Activated CD4-positive, alpha-beta memory T cell treated with anti-CD3 and anti-CD28 coated beads, Interleukin-2, amount 10 ng/mL, durations not matched to agents 7 days and 5 days (primary cell): ENCODE measurements at regions not wholly inside any gene's neighbourhood (a gene's known extent, or its start where the extent isn't known, plus 50 kb on each side); places are given as distances from the start of the nearest gene placed in this dataset.
A peak's percentile ranks its signal among the peaks of the same experiment; 100 is the strongest.

Experiments used
- CTCF ChIA-PET: fragments of 350-600 bp; sonication (Branson Sonifier 250); formaldehyde crosslinking; loops from one replicate; lab custom pipeline; 2021; ENCODE audit warnings: antibody characterized with exemption, inconsistent platforms; lab: Charles Lee
- POLR2A ChIA-PET: fragments of 350-600 bp; sonication (Branson Sonifier 250); formaldehyde crosslinking; loops from one replicate; lab custom pipeline; 2021; ENCODE audit warnings: antibody characterized with exemption; lab: Charles Lee
- DNase-seq: peaks from one replicate; pipeline ENCODE4 v3.0.0-alpha.2; 2020
- H3K27ac Mint-ChIP-seq: one replicate; pipeline ENCODE4 v1.8.0; 2021; ENCODE audit warnings: mild to moderate bottlenecking, mixed read lengths
- H3K27me3 Mint-ChIP-seq: one replicate; pipeline ENCODE4 v1.8.0; 2021; ENCODE audit warnings: mixed read lengths
- H3K36me3 Mint-ChIP-seq: one replicate; pipeline ENCODE4 v1.8.0; 2021; ENCODE audit warnings: low read depth, mixed read lengths
- H3K4me1 Mint-ChIP-seq: one replicate; pipeline ENCODE4 v1.8.0; 2021; ENCODE audit warnings: mixed read lengths
- H3K4me3 Mint-ChIP-seq: one replicate; pipeline ENCODE4 v1.8.0; 2021; ENCODE audit warnings: mild to moderate bottlenecking, mixed read lengths
- H3K9me3 Mint-ChIP-seq: one replicate; pipeline ENCODE4 v1.8.0; 2021; ENCODE audit warnings: mixed read lengths

DNA sequence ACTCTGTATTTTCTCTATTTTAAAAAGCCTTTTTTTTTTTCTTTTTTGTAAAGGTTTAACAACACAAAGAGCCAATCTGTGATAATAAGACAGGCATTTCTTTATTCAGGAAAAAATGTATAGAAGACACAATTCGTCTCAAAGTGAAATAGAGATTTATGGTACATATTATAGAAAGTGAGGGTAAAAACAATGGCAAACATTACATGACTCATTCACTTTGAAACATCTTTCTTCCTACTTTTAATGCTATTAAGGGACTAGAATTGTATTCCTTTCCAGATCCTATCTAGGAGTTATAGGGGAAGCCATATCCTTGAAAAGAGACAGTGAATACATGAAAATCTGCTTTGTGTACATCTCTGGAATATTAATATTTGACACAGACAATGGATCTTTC, 137.1 kb upstream of the MCTP2 start:
- Mint-ChIP-seq H3K27ac (no peak overlapping the region), H3K4me1 (no peaks in the 10 kb centered on the region), H3K36me3 (no peaks in the 10 kb centered on the region), H3K9me3 (no peaks in the 10 kb centered on the region), H3K27me3 (peaks cover 13% of the 10 kb centered on the region), H3K4me3 (no peak overlapping the region)
- DNase-seq = no peak
- CTCF ChIA-PET = no interaction called here
- POLR2A ChIA-PET = no interaction called here

DNA sequence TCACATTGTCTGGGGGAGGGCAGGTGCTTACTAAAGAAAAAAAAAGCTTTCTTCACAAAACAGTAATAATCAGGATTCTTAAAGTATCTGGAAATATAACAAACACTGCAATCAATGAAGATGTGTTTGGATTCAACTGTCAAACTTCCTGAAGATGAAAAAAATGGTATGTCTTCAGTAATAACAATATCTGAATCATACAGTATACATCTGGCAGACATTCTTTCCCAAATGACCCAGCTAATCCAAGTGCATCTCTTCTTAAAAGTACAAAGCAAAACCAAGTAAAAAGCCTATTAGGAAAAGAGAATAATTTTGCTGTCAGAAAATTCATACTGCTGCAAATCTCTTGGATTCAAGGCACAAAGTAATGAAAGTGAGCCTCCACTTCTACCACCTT, 145.0 kb upstream of the MCTP2 start:
- H3K27me3 Mint-ChIP-seq = peaks cover 11% of the 10 kb centered on the region
- CTCF ChIA-PET = no interaction called here
- no peak overlapping the region for H3K27ac Mint-ChIP-seq
- H3K36me3 Mint-ChIP-seq = no peaks in the 10 kb centered on the region
- no peaks in the 10 kb centered on the region for H3K4me1 Mint-ChIP-seq
- POLR2A ChIA-PET = no interaction called here
- no peaks in the 10 kb centered on the region for H3K9me3 Mint-ChIP-seq
- DNase-seq = no peak
- H3K4me3 Mint-ChIP-seq = no peak overlapping the region

DNA sequence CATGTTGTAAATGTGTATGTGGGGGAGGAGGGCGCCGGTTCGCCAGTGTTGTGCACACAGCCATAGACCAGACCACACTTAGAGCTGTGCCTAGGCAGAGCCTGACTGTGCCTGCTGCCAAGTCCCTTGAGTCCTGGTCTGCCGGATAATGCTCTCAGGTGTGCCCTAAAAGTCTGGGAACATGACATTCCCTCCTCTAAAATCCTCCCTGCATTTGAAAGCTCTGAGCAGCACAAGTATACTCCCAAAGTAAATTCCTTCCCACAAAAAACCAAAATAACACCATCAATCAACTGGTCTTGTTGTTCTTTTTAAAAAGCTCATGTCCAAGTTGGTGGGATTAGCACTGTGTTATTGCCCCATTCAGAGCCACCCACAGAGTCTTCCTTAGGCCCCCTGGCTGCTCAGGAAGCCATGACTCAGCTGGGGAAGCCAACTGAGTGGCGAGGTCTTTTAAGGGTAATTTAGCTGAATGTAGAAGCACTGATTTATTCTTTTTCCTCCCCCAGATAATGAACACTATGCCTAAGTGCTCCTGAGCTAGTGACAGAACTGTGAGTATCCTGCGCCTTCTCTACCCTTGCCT, 147.8 kb upstream of the MCTP2 start:
- no peak overlapping the region for H3K4me3 Mint-ChIP-seq
- ChIA-PET POLR2A (no interaction called here), CTCF (no interaction called here)
- peaks cover 3% of the 10 kb centered on the region for H3K4me1 Mint-ChIP-seq
- no peak for DNase-seq
- no peaks in the 10 kb centered on the region for H3K36me3 Mint-ChIP-seq
- H3K27me3 Mint-ChIP-seq = peaks cover 9% of the 10 kb centered on the region
- no peaks in the 10 kb centered on the region for H3K9me3 Mint-ChIP-seq
- H3K27ac Mint-ChIP-seq = no peak overlapping the region

DNA sequence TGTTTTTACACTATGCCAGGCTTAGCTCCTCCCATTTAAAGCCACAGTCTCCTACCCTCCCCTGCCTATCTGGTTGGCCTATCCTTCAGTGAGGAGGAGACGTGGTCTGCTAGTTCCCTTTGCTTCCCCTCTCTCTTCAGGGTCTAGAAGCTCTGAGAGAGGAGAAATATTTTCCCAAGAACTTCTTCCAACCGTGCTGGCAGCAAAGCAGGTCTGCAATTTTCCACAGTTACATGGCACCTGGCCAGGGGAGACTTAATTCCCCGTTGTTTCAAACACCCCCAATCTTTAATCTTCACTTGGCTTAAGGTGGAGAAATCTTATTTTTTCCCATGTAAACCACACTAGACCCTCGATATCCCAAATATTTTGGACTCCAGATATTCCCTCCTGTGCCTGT, 149.5 kb upstream of the MCTP2 start:
- POLR2A ChIA-PET = no interaction called here
- DNase-seq = no peak
- Mint-ChIP-seq H3K27ac (no peak overlapping the region), H3K27me3 (peaks cover 4% of the 10 kb centered on the region), H3K4me3 (no peak overlapping the region), H3K36me3 (no peaks in the 10 kb centered on the region), H3K4me1 (peaks cover 3% of the 10 kb centered on the region), H3K9me3 (no peaks in the 10 kb centered on the region)
- CTCF ChIA-PET = no interaction called here

DNA sequence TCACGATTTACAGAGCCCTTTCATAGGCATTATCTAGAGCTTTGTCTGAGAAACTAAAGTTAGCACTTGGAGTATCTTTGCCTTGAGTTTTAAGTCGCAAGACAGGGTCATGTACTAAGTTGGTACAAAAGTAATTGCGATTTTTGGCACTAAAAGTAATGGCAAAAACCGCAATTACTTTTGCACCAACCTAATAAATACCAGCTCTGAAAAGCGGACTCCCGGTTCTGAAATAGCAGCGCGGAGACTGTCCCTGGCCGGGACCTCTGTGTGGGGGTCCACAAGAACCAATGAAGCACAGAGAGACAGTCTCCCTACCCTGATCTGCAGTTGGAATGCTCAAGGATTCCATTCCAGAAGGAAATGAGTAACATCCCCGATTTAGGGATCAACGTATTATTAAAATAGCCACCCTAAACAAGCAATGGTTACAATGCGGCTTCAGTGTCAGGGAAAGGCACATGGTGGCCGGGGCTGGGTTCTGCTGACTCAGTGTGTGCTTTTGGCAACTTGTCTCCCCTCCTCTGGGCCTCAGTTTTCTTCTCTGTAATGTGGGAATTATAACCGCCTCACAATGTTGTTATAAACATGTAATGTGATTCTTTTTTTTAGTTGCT, 150.3 kb upstream of the MCTP2 start:
- Mint-ChIP-seq H3K4me1 (peaks cover 3% of the 10 kb centered on the region), H3K36me3 (no peaks in the 10 kb centered on the region), H3K27ac (no peak overlapping the region), H3K4me3 (no peak overlapping the region), H3K27me3 (peaks cover 3% of the 10 kb centered on the region), H3K9me3 (no peaks in the 10 kb centered on the region)
- ChIA-PET POLR2A (no interaction called here), CTCF (interaction anchor here (0.6 kb wide), 1 partner anchor 15 kb away, joined by 3 read pairs; no protein-coding TSS in a partner anchor)
- no peak for DNase-seq

DNA sequence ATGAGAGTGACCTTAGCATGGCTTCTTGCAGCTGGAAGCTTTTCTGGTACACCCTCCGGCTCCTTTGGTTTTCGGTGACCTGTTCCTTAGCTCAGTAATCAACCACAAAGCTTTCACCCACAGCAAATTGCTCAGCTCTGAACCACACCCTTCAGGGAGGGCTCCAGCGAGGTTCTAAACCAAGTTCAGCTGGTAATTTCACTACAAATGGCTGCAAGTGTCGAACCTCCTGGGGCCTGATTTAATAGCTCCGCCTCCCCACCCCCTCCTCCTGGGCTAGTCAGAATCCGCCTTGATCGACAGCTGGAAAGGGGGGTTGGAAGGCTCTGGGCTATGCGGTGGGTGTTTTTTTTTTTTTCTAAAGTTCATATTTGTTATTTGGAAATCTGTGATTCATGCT, 150.9 kb upstream of the MCTP2 start:
- peak; percentile 16 for DNase-seq
- H3K27me3 Mint-ChIP-seq = peaks cover 4% of the 10 kb centered on the region
- ChIA-PET POLR2A (no interaction called here), CTCF (interaction anchor here (0.6 to 0.9 kb wide), 2 partner anchors 14 to 40 kb away, joined by 3 to 5 read pairs; no protein-coding TSS in a partner anchor)
- H3K4me3 Mint-ChIP-seq = no peak overlapping the region
- no peak overlapping the region for H3K27ac Mint-ChIP-seq
- H3K36me3 Mint-ChIP-seq = no peaks in the 10 kb centered on the region
- H3K4me1 Mint-ChIP-seq = peaks cover 3% of the 10 kb centered on the region
- H3K9me3 Mint-ChIP-seq = no peaks in the 10 kb centered on the region

DNA sequence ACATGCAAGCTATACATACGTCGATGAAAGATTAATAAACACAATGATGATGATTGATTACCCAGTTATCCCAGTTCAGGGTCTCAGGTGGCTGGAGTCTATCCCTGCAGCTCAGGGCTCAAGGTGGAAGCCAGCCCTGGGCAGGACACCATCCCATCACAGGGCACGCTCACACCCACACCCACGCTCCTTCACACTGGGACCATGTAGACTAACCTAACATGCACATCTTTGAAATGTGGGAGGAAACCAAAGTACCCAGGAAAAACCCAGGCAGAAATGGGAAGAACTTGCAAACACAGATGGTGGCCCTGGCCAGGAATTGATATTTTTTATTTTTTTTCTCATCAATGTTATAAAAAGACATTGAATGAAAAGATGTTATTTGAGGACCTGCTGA, 151.4 kb upstream of the MCTP2 start:
- Mint-ChIP-seq H3K4me1 (peaks cover 3% of the 10 kb centered on the region), H3K27ac (no peak overlapping the region), H3K36me3 (no peaks in the 10 kb centered on the region), H3K9me3 (no peaks in the 10 kb centered on the region), H3K4me3 (no peak overlapping the region), H3K27me3 (peaks cover 2% of the 10 kb centered on the region)
- DNase-seq = no peak
- CTCF ChIA-PET = interaction anchor here (0.9 kb wide), 1 partner anchor 40 kb away, joined by 5 read pairs; no protein-coding TSS in a partner anchor
- POLR2A ChIA-PET = no interaction called here

DNA sequence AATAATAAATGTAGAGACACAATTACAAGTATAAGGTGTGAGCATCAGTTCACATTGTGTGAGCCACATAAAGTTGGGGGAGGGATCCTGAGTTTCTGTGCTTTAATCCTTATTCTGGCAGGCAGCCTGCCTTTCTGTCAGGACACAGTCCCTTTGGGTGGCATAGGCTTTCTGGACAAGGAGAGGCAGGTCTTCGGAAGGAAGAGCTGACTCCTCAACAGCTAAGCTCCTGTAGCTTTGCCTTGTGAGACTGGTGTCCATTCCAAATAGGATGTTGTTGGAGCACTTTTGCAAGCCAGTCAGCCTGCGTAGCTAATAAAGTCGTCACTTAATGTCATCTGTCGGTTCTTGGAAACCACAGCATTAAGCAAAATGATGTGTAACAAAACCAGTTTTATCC, 151.9 kb upstream of the MCTP2 start:
- Mint-ChIP-seq H3K27ac (no peak overlapping the region), H3K27me3 (peaks cover 2% of the 10 kb centered on the region), H3K4me1 (peaks cover 3% of the 10 kb centered on the region), H3K36me3 (no peaks in the 10 kb centered on the region), H3K9me3 (no peaks in the 10 kb centered on the region), H3K4me3 (no peak overlapping the region)
- ChIA-PET POLR2A (no interaction called here), CTCF (no interaction called here)
- DNase-seq = no peak

DNA sequence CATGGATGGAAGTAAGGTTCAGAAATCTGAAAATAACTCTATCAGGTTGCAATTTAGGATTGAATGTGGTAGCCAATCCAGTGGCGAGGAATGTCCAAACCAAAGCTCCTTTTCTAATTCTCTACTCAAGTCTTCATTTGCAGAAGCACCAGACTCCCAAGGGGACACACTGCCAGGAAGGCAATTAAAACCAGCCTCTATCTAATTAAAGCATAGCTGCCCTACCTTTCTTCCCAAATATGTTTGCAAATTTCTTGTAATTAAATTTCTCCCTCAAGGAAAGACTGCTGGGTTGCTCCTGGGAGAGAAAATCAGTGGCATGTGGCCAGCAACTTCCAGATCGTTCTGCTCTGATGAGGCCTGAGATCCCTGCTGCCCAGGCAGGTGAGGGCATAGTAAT, 153.4 kb upstream of the MCTP2 start:
- H3K4me1 Mint-ChIP-seq = peaks cover 3% of the 10 kb centered on the region

DNA sequence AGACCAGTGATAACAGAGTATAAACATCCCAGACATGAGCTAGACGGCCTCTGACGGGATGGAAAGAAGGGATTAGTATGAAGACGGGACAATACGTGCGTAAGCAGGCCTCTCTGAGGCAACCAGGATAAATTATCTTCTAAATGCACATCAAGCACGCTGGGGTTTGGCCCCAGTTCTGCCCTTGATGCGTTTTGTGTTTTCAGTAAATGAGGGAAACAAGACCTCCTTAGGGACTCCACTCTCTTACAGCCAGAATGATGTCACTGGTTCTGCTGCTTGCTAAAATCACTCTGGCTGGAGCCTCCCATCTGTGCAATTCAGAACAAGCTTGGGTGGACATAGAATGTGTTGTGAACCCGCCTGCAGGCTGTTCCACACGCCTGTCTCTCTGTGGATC, 156.0 kb upstream of the MCTP2 start:
- H3K27ac Mint-ChIP-seq = no peak overlapping the region
- ChIA-PET CTCF (no interaction called here), POLR2A (no interaction called here)
- H3K4me3 Mint-ChIP-seq = no peak overlapping the region
- no peaks in the 10 kb centered on the region for H3K4me1 Mint-ChIP-seq
- H3K9me3 Mint-ChIP-seq = no peaks in the 10 kb centered on the region
- DNase-seq = no peak
- H3K36me3 Mint-ChIP-seq = no peaks in the 10 kb centered on the region
- H3K27me3 Mint-ChIP-seq = peaks cover 2% of the 10 kb centered on the region

More for the DNA sequence above, 153.4 kb upstream of the MCTP2 start:
- Mint-ChIP-seq H3K27ac (no peak overlapping the region), H3K27me3 (peaks cover 2% of the 10 kb centered on the region), H3K36me3 (no peaks in the 10 kb centered on the region), H3K4me3 (no peak overlapping the region), H3K9me3 (no peaks in the 10 kb centered on the region)
- ChIA-PET CTCF (no interaction called here), POLR2A (no interaction called here)
- no peak for DNase-seq

DNA sequence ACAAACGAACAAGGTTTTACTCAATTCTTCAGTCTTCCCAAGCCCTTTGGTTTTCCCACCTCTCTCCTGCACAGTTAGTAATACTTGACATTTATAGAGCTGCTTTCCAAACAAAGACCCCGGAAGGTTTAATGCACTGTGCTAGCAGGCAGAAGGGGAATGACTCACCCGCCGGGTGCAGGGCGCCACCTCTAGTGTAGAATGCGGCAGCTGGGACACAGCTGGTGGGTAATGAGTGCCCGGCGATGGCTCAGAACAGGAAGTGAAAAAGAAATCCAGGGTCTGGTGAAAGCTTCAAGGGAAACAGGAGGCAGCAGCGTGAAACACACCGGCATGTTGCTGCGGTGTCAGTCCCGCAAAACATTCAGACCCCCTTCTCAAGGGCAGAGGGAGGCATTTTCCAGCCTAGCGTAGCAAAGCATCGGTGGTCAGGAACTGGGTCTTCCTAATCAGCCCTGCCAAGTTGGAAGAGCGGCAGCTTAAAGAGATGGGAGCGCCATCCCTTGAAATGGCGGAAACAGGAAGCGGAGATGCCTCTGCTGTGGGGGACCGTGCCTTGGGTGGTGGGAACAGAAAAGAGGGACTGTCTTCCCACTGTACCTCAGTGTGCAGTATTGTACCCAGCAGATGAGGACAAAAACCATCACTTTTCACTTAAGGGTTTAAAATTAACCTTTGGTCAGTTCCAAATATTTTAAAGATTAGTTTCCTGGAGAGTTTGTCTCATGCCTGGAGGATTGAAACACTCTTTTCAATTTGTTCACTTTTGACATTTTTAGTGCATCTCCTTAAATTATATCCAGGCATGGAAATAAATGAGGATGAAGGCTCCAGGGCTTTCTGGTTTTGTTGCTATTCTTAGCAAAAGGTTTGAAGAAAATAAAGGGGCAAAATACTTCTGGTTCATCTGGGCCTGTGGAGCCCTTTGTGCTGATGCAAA, 160.7 kb upstream of the MCTP2 start:
- ChIA-PET POLR2A (no interaction called here), CTCF (no interaction called here)
- Mint-ChIP-seq H3K4me3 (no peak overlapping the region), H3K27me3 (peaks cover 3% of the 10 kb centered on the region), H3K36me3 (no peaks in the 10 kb centered on the region), H3K27ac (no peak overlapping the region), H3K9me3 (no peaks in the 10 kb centered on the region), H3K4me1 (no peaks in the 10 kb centered on the region)
- no peak for DNase-seq

DNA sequence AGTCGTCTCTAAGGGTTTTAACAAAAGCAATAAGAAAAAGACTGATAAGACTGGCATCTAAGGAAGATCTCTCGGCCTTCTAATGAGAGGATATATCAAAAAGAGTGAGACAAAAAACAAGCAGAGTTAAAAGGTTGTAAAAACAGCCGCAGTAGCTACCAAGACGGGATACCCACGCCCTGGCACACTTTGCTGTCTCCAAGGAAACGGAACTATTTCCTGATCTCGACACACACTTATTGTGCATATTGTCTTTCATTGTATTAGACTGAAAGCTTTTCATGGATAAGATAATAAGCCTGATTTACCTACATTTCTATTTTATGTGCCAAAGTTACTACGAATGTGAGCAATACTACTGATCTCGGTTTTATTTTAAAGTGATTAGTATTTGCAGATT, 161.5 kb upstream of the MCTP2 start:
- Mint-ChIP-seq H3K27ac (no peak overlapping the region), H3K4me3 (no peak overlapping the region), H3K36me3 (no peaks in the 10 kb centered on the region), H3K27me3 (peaks cover 7% of the 10 kb centered on the region), H3K9me3 (no peaks in the 10 kb centered on the region), H3K4me1 (no peaks in the 10 kb centered on the region)
- CTCF ChIA-PET = no interaction called here
- POLR2A ChIA-PET = no interaction called here
- DNase-seq = no peak

DNA sequence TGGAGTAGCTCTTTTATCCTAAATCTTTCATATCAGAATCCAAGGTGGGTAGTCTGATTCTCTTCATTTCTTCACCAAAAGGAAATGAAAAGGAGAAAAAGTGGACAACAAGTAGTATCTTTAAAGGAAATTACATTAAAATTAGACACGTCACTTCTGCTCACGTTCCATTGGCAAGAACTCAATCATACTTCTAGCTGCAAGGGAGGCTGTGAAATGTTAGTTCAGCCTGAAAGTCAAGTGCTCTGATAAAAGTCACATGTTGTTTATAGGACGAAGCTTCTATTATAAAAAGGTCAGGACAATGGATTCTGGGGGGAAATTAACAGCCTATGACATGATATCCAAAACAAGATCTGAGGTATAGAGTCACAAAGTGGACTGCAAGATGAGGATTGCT, 164.6 kb upstream of the MCTP2 start:
- Mint-ChIP-seq H3K27ac (no peak overlapping the region), H3K4me3 (no peak overlapping the region), H3K4me1 (no peaks in the 10 kb centered on the region), H3K9me3 (no peaks in the 10 kb centered on the region), H3K36me3 (no peaks in the 10 kb centered on the region), H3K27me3 (peaks cover 9% of the 10 kb centered on the region)
- no peak for DNase-seq
- POLR2A ChIA-PET = no interaction called here
- CTCF ChIA-PET = interaction anchor here (0.5 kb wide), 1 partner anchor 14 kb away, joined by 3 read pairs; no protein-coding TSS in a partner anchor
